GM11168 (cell line): ENCODE measurements at regions not wholly inside any gene's neighbourhood (a gene's known extent, or its start where the extent isn't known, plus 50 kb on each side); places are given as distances from the start of the nearest gene placed in this dataset.
"Not testable (repeated sequence)": the region's sequence is repeated elsewhere in the genome, so short reads cannot be mapped to it uniquely, and the experiment has no call there.

Experiments
- in situ Hi-C: fragments of 300-500 bp; cut with MboI; formaldehyde crosslinking; loops from one replicate; pipeline ENCODE4 v1.12.0; 2022; ENCODE audit warnings: low sequenced_read_pairs; ENCODE audit not compliant: unreplicated experiment

DNA sequence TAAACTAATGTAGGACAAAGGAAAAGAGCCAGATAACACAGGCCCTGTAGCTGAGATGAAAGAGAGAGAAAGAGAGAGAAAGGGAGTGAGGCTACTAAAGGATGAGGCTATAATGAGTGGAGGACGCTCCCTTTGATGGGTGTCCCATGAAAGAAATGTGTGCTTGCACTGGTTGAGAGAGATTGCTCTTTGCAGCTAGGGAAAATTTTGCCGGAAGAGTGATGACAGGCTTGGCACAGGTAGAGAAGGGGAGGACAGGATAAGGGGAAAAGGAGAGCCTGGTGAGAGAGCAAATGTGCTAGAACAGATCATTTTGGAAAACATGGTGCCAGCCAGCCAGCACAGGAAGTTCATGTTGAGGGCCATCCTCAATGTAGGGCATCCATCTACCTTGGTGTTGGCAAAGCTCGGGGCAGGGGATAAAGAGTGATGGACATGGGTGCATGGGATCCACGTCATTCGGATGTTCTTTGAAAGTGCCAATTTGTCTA lies 248.6 kb downstream of the BTG1 start:
- in situ Hi-C loops: no loop called here

DNA sequence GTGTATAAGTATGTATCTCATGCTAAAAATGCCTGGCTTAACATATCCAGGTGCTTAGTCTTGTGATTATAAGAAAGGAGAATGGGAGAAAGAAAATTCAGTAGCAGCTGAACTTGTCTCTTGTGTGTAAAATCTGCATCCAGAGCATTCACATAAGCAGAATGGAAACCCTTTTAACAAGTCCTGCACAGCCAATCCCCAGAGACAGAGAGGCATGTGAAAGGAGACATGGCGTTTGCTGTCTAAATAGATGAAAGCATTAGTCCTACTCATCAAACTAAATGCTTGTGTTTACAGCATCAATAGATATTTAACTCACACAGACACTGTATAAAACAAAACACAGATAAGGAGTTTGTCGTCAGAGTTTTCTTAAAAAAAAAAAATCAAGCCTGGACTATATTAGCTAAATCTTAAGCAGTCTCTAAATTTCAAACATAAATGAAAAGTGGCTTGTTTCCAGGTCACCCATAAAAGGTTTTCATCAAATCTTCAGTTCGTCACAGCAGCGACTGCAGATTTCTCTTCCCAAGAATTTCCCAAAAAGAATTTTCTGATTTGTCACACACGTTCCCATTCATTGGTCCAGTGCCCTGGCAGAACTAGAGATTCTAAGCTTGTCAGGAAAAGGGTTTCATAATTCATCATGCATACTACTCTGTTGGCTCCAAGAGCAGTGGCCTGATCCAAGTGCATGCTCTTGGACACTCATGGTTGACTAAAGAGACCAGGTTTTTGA lies 249.2 kb downstream of the BTG1 start:
- in situ Hi-C loops: no loop called here

DNA sequence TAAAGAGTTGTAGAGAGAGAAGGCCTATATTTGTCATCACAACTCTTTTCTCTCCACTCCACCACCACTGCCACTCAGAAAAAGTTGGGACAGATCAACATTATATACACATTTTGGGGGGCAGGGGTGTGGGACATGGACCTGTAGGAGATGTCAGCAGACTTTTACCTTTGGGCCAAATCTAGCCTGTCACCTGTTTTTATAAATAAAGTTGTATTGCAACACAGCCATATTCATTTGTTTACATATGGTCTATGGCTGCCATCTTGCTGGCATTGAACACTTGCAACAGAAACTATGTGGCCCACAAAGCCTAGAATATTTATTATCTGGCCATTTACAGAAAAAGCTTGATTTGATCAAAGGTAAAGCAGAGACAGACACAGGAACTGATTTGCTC lies 250.7 kb downstream of the BTG1 start:
- in situ Hi-C loops: no loop called here

DNA sequence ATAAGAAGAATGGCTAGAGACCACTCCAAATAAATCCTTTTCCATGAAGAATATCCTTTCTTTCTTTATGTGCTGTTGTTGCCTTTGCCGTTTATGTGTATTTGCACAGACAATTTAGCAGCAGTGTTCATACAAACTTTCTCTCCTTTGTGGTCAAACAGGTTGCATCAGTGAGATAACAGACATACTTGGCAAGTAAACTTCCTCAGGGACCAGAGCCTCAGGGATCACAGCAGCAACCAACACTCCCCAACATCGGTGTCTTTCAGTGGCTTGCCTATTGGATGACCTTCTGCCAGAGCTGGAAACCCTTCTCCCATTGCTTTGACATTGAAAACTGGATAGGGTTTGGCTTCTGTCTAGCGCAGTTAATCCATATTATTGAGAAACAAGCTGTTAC lies 252.2 kb downstream of the BTG1 start:
- in situ Hi-C loops: no loop called here

DNA sequence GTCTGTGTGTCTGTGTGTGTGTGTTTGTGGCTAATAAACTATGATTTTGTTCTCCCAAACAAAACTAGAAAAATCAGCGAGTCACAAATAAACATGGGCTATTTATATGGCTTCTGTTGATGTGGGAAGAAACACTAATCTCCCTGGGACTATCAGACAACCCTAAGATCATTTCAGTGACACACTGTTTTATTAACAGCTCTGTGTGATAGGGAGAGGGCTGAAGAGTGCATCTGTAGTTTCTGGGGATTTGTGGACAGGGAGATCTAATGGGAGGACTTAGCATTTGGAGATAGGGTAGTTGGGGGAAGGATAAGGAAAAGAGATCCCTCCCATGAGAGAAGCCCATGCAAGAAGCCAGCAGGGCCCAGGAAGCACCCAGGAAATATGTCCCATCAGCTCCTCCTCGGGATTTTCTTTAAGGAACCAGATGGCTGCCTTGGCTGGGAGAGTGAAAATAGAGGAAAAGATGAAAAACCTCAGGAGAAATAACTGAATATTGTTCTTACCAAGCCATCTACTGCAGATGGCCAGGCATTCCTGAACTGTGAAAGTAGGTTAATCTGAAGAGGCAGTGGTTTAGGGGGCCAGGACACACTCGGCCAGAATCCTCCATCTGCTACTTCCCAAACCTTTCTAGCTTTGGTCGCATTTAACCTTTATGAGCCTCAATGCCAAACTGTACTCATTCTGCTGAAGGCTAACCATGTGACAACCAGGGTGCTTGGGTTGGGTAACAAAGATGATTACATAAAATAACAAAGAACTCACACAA lies 253.4 kb downstream of the BTG1 start:
- in situ Hi-C loops: no loop called here

DNA sequence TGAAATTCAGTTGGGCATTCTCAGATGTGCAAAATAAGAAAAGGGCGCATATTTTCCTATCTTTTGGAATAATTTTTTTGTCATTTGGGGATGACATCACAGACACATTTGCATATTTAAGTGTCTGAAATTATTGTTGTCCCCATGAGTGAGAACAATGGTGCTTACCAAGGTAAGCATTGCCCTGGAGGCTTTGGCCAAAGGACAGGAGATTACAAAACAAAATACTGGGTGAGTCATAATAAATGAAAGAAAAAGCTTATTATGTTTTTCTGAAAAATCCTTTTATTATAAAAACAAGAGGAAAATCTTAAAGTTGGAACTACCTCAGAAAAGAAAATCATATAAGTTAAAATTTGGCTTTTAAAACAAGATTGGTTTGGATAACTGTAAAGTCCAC lies 254.9 kb downstream of the BTG1 start:
- in situ Hi-C loops: no loop called here

DNA sequence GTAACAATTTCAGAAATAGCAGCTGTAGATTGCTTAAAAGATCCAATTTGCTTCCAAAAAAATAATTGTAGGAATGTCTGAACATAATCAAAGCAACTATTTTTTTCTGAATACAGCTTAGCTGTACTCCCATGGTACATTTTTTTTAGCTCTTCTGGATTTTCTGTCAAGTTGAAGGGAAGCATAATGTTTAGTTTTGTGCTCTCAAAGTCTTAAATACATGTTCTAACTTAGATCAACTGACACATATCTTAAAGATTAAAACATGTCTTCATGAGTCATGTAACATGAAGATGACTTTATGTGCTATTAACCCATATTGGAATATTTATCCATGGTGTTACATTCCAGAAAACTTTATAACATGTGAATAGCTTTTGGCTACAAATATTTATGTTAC lies 255.7 kb downstream of the BTG1 start:
- in situ Hi-C loops: no loop called here

DNA sequence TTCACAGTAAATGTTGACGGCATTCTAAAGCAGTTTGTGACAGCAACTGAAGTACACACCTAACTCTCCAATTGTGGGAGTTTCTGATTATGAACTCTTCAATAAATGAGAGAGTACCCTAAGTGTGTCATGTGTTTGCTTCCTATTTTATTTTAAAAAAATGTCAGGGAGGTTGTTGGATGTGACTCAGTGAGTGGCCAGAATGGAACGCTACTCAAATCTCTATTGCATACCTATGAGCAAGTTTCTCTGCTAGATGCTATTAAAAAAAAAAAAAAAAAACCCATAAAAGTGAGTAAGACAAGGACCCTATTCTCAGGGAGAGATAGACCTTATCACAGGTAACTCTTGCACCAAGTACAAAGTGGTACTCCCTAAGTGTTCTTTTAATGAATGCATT lies 256.6 kb downstream of the BTG1 start:
- in situ Hi-C loops: no loop called here

DNA sequence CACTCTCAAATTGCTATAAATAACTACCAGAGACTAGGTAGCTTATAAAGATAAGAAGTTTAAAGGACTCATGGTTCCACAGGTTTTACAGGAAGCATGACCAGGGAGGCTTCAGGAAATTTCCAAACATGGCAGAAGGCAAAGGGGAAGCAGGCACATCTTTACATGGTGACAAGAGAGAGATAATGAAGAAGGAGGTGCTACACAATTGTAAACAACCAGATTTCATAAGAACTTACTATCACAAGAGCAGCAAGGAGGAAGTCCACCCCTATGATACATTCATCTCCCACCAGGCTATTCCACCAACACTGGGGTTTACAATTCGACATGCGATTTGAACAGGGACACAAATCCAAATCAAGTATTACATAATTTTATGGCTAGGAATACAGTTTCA lies 257.7 kb downstream of the BTG1 start:
- in situ Hi-C loops: no loop called here

DNA sequence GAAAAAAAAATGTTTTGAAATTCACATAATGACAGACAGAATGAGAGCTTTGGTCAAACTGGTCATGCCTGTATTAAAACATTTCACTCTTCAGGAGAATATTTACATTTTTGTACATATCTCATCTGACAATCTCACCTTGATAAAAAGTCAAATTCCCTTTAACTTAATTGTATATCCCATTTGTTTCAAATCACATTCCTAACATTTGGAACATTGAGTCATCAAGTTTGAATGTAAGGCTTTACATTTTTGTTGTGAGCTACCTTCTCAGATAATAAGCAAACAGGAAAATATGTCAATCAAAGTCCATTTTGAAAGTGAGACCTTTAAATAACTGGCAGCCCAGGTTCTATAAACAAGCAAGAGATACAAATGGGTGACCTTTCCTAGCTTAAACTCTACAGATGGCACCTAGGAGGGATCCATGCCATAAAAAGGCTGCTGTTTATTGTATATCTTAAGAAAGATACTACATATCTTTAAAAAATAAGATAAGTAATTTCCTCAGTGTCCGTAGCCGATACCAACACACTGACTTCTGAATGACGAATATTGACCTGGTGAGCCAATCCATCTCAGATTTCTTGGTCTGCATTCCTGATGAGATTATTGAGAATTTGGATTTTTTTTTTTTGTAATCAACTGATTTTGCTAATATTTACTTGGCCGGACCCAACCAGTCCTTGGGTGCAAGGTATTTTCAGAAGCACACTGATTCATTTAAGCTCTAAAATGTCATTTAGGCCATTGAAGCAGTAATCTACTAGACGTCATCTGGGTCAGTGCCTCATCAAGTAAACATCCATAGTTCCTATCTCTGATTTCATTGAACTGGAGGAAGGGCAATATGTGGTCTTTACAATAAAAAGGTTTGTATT lies 259.6 kb downstream of the BTG1 start:
- in situ Hi-C loops: no loop called here

DNA sequence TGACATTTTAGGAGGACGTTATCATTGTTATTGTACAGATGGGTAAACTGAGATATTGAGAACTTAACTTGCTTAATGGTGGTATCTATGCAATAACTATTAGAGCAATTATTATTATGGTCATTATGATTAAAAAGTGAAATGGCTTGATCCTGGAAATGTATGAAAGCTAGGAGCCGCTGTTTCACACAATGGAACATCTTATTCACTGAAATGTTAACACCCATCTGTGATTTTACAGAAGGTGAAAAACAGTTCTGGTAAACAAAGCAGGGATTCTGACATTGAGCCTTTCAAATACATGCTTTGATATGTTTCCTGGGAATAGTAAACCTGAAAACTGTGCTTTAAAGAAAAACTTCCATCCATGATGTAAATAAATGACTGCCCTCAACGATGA lies 261.4 kb downstream of the BTG1 start:
- in situ Hi-C loops: no loop called here

DNA sequence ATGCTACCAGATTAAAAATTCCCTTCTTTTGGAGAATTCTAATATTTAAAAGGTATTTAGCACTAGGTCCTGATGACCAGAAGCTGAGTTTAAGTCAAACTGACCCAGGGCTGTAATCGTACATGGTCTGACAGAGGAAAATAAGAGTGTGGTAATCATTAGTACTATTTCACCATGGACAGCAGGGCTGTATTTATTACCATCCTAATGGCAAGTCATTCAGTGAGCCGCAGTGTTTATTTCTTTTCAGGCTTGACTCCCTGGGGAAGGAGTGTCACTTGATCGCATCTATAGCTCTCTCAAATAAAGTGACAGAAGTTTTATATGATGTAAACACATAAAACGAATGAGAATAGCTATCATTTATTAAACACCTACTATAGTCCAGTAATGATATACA lies 261.8 kb downstream of the BTG1 start:
- in situ Hi-C loops: no loop called here

DNA sequence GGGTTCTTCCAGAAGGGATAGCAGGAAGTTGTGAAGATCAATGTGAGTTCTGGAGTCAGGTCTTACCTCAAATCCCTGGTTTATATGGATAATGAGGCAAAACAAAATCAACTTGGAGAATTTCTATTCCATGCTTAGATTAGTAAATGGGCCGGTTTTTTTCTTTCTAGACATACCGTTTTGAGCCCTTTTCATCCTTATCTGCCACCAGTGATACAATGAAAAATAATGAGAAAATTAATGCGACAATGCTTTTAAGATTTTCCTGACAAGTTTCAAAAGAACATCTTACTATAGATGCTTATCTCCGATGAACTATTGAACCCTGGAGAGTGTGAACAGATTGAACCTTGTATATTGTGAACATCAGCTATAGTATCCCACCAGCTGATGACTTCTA lies 262.7 kb downstream of the BTG1 start:
- in situ Hi-C loops: no loop called here

DNA sequence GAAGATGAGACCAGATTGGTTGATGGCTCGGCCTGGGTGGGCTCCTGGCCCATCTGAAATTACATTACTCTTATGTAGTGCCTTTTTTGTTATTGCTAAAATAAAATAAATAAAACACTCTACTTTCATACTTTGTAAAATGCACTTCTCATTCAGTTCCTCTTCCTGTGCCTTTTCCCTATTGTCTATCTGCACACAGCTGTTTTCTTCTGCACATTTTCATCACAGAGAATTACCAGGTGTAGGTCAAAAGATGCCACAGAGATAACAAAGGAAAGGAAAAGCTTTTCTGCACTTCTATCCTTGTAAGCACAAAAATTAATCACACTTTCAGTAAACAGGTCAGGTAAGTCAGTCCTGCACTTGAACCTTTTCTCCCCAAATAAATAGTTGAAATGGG lies 265.1 kb downstream of the BTG1 start:
- in situ Hi-C loops: no loop called here

DNA sequence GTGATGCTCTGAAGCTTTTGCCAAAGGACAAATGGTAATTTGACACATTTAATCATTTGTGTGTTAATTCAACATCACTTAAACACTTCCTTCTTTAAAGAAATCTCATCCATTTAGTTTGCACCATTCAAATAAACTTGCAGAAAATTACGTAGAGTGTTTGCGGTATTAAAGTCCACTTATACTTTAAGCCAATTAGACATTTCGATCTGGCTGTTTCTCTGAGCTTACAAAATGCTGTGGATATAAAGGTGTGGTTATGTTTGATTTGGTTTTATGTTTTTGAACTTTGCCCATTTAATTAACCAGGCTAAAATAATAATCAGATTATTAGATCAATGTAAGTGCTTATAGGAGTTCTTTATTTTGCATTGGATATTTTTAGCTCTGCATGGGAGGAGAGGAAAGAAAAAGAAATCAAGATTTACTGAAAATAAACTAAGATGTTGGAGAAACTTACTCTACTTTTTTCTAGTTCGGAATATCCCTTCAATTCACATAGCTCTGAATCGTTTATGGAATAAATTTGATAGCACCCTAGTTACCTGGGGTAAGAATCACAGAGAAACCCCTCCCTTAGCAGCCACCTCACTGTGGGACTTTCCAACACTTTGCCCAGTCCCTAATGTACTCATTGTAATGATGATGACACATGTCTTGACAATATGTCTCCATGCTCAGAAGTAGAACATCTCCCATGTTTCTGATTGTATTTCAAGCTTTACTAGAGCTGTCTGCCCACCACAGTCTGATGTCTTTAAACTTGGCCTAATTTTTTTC lies 268.0 kb downstream of the BTG1 start:
- in situ Hi-C loops: no loop called here

DNA sequence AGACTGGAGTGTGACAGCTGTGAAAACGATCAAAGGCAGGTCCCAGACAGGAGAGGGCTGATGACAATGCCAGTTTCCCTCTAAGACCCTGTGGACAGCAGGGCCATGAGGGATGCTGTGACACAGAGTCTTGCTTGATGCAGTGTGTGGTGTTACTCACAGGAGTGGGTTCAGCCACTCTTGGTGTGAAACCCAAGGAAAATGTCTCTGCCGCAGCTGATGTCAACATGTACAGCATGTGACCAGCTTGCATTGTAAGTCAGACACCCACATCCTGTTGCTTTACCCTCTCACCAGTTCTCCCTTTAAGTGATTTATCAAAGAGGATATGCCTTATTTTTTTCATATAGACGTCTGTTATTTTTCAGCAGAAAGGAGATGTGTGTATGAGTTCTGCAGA lies 268.6 kb downstream of the BTG1 start:
- in situ Hi-C loops: no loop called here

DNA sequence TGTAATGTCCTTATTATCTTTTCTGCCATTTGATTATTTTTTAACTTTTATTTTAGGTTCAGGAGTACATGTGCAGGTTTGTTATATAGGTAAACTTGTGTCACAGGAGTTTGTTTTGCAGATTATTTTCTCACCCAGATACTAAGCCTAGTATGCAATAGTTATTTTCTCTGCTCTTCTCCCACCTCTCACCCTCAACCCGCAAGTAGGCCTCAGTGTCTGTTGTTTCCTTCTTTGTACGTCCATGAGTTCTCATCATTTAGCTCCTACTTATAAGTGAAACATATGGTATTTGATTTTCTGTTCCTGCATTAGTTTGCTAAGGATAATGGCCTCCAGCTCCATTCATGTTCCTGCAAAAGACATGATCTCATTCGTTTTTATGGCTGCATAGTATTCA lies 270.0 kb downstream of the BTG1 start:
- in situ Hi-C loops: not testable (repeated sequence)

DNA sequence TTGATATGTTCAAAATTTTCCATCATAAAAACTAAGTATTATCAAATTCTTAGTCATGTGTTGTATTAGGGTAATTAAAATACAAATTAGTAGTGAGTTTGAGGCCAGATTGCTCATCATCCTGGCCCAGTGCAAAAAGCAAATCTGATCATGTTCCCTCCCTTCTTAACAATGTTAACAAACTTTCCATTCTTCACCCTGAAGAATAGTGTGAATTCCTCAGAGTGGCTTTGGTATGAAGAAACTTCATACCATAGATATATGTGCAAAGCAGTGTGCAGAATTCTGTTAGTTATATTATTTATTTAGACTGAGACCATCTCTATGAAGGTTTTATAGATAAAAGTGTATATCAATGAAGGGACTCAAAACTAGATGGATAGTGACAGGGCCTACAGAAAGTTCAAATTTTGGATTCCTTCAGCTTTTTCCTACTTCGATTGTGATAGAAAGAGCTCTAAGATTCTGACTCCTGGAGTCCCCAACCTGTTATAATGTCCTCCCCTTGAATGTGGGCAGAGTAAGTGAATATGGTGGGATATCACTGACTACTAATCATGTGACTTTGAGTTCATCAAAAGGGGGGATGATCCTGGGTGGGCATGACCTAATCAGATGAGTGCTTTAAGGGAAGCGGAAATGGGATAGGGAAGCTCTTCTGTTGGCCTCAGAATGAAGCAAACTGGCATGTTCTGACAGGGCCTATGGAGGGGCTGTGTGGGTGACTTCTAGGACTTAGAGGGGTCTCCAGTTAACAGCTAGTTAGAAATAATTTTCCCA lies 271.4 kb downstream of the BTG1 start:
- in situ Hi-C loops: no loop called here

DNA sequence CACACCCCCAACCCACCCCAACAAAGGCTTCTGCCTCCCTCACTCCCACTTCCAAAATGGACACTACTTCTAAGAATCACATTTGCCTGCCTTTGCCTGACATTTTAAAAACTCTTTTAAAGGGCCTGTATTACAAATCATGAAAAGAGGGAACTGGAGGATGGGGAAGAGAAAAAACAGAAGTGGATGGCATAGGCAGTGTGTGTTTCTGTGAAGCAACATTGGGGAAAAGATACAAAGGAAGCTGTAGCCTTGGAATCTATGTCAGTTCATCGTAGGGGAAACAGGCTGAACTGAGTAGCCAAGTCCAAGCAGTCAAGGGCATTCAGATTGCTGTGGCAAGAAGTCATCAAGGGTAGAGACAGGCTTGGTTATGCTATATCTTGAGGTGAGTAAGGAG lies 273.9 kb downstream of the BTG1 start:
- in situ Hi-C loops: no loop called here
